Body of pancreas (tissue), 4 donors: ENCODE measurements at regions not wholly inside any gene's neighbourhood (a gene's known extent, or its start where the extent isn't known, plus 50 kb on each side); places are given as distances from the start of the nearest gene placed in this dataset.

Source experiments
- POLR2A ChIP-seq, 3 donors: fragments of 450-650 bp; IDR thresholded peaks; one replicate each; pipeline ENCODE4 v1.6.1; 2016; ENCODE audit warnings: antibody characterized with exemption in 3 of 3, mild to moderate bottlenecking in 2 of 3
- TF ChIP-seq, protein P1 (sequence below), 7 experiments: fragments of 450-650 bp in 4 of 7; fragments of 200-600 bp in 3 of 7; sonication (generic) in 3 of 7; IDR thresholded peaks; one replicate each; pipeline ENCODE4 v1.5.1; 2016 to 2019; ENCODE audit warnings: antibody characterized with exemption in 7 of 7

DNA sequence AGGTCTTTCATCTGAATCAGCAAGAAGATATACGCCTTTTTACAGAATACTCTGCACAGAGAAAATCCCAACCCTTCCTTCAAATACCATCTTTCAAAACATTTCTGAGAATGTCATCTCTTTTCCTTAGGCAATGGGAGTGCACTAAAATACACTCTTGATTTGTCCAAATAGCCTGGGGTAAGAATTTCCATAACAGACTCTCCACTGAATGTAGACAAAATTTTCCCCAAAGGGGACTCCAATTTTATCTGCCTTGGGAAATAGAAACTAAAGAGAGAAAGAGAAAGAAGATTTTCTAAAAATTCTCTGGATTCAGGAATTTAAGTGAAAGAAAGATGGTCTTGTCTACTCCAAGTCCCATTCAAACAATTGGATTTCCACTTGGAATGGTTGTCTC, 394.5 kb upstream of the CHAC2 start:
- TF ChIP-seq, protein P1, sequence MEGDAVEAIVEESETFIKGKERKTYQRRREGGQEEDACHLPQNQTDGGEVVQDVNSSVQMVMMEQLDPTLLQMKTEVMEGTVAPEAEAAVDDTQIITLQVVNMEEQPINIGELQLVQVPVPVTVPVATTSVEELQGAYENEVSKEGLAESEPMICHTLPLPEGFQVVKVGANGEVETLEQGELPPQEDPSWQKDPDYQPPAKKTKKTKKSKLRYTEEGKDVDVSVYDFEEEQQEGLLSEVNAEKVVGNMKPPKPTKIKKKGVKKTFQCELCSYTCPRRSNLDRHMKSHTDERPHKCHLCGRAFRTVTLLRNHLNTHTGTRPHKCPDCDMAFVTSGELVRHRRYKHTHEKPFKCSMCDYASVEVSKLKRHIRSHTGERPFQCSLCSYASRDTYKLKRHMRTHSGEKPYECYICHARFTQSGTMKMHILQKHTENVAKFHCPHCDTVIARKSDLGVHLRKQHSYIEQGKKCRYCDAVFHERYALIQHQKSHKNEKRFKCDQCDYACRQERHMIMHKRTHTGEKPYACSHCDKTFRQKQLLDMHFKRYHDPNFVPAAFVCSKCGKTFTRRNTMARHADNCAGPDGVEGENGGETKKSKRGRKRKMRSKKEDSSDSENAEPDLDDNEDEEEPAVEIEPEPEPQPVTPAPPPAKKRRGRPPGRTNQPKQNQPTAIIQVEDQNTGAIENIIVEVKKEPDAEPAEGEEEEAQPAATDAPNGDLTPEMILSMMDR (IDR thresholded peaks at IDR 0.05) = no peak
- no peak for TF ChIP-seq POLR2A (IDR thresholded peaks at IDR 0.05)
